Neuronal stem cell (in vitro differentiated cells): ENCODE measurements at regions not wholly inside any gene's neighbourhood (a gene's known extent, or its start where the extent isn't known, plus 50 kb on each side); places are given as distances from the start of the nearest gene placed in this dataset.
"Not testable (repeated sequence)": the region's sequence is repeated elsewhere in the genome, so short reads cannot be mapped to it uniquely, and the experiment has no call there.

Source experiments
- DNase-seq: peaks from one replicate; pipeline ENCODE4 v3.0.0-alpha.2; 2013; ENCODE audit warnings: low spot score
- H2AFZ ChIP-seq: one replicate; pipeline ENCODE4 v1.6.1; 2013; ENCODE audit warnings: mild to moderate bottlenecking, low read length, inconsistent platforms
- H2AK5ac ChIP-seq: 2 replicates; pipeline ENCODE4 v1.6.1; 2013; ENCODE audit warnings: low read depth, mild to moderate bottlenecking, inconsistent platforms, low read length, moderate library complexity, mixed read lengths
- H2BK120ac ChIP-seq: 2 replicates; pipeline ENCODE4 v1.6.1; 2013; ENCODE audit warnings: low read depth, mild to moderate bottlenecking, inconsistent platforms, low read length, moderate library complexity, mixed read lengths
- H2BK12ac ChIP-seq: one replicate; pipeline ENCODE4 v1.6.1; 2013; ENCODE audit warnings: low read length, inconsistent platforms
- H2BK15ac ChIP-seq: 2 replicates; pipeline ENCODE4 v1.6.1; 2013; ENCODE audit warnings: mild to moderate bottlenecking, low read length, inconsistent platforms, mixed read lengths
- H2BK5ac ChIP-seq: one replicate; pipeline ENCODE4 v1.6.1; 2013; ENCODE audit warnings: inconsistent platforms, mild to moderate bottlenecking, low read length, moderate library complexity
- H3K14ac ChIP-seq: one replicate; pipeline ENCODE4 v1.6.1; 2013; ENCODE audit warnings: low read length, inconsistent platforms
- H3K18ac ChIP-seq: 2 replicates; pipeline ENCODE4 v1.6.1; 2013; ENCODE audit warnings: low read length, inconsistent platforms
- H3K23ac ChIP-seq: 2 replicates; pipeline ENCODE4 v1.6.1; 2013; ENCODE audit warnings: low read depth, mild to moderate bottlenecking, mixed read lengths, low read length, inconsistent platforms; ENCODE audit not compliant: poor library complexity
- H3K27ac ChIP-seq: replicated peaks from 3 replicates; pipeline ENCODE4 v1.5.1; 2013; ENCODE audit warnings: low read length, inconsistent platforms
- H3K27me3 ChIP-seq, 3 experiments: 2 replicates each; pipeline ENCODE4 v1.6.1; 2013; ENCODE audit warnings: low read length in 3 of 3, mild to moderate bottlenecking in 2 of 3, inconsistent platforms in 1 of 3, low read depth in 1 of 3, mixed read lengths in 1 of 3, moderate library complexity in 1 of 3; ENCODE audit not compliant: control insufficient read depth in 3 of 3, insufficient read depth in 3 of 3
- H3K36me3 ChIP-seq, 2 donors: replicated peaks in 1 of 2; 2 replicates each; pipeline ENCODE4 v1.6.1; 2013; ENCODE audit warnings: low read length in 2 of 2; ENCODE audit not compliant: control insufficient read depth in 2 of 2, insufficient read depth in 2 of 2
- H3K4ac ChIP-seq: 2 replicates; pipeline ENCODE4 v1.6.1; 2013; ENCODE audit warnings: inconsistent platforms, mild to moderate bottlenecking, low read length, moderate library complexity
- H3K4me1 ChIP-seq, 2 donors: 1 replicate in 1 of 2; 2 replicates in 1 of 2; pipeline ENCODE4 v1.6.1; 2013; ENCODE audit warnings: low read length in 2 of 2, low read depth in 1 of 2; ENCODE audit not compliant: control insufficient read depth in 2 of 2, insufficient read depth in 1 of 2
- H3K4me2 ChIP-seq: one replicate; pipeline ENCODE4 v1.6.1; 2013; ENCODE audit warnings: mild to moderate bottlenecking, low read length, inconsistent platforms; ENCODE audit not compliant: insufficient read depth, poor library complexity, severe bottlenecking
- H3K4me3 ChIP-seq, 2 donors: 2 replicates each; pipeline ENCODE4 v1.5.1; 2013; ENCODE audit warnings: low read length in 2 of 2, mild to moderate bottlenecking in 2 of 2, inconsistent platforms in 1 of 2, moderate library complexity in 1 of 2
- H3K79me1 ChIP-seq: one replicate; pipeline ENCODE4 v1.6.1; 2013; ENCODE audit warnings: low read depth, mild to moderate bottlenecking, inconsistent platforms, low read length, moderate library complexity
- H3K9ac ChIP-seq: one replicate; pipeline ENCODE4 v1.6.1; 2013; ENCODE audit warnings: mild to moderate bottlenecking, low read depth, low read length, inconsistent platforms; ENCODE audit not compliant: poor library complexity
- H3K9me3 ChIP-seq, 2 donors: replicated peaks in 1 of 2; 2 replicates each; pipeline versions ENCODE3 to v1.6.1; 2013; ENCODE audit warnings: low read length in 2 of 2, mild to moderate bottlenecking in 2 of 2, inconsistent platforms in 1 of 2, low read depth in 1 of 2, mixed read lengths in 1 of 2, moderate library complexity in 1 of 2; ENCODE audit not compliant: control insufficient read depth in 2 of 2, insufficient read depth in 1 of 2
- H4K8ac ChIP-seq: one replicate; pipeline ENCODE4 v1.6.1; 2013; ENCODE audit warnings: low read depth, mild to moderate bottlenecking, inconsistent platforms, low read length, moderate library complexity
- H4K91ac ChIP-seq: one replicate; pipeline ENCODE4 v1.6.1; 2013; ENCODE audit warnings: low read length, low read depth, mild to moderate bottlenecking, inconsistent platforms; ENCODE audit not compliant: poor library complexity
- WGBS, 2 donors: extraction: QIAGEN DNeasy Blood & Tissue Kit; methylation state at CpG; one replicate each; pipeline ENCODE4 v1.1.7; 2013; ENCODE audit warnings: missing lambda C conversion rate in 2 of 2, mixed read lengths in 1 of 2; ENCODE audit not compliant: insufficient read length in 2 of 2, insufficient replicate concordance in 1 of 2; ENCODE audit errors: extremely low coverage in 2 of 2; 5-methylcytosine and 5-hydroxymethylcytosine counted together

DNA sequence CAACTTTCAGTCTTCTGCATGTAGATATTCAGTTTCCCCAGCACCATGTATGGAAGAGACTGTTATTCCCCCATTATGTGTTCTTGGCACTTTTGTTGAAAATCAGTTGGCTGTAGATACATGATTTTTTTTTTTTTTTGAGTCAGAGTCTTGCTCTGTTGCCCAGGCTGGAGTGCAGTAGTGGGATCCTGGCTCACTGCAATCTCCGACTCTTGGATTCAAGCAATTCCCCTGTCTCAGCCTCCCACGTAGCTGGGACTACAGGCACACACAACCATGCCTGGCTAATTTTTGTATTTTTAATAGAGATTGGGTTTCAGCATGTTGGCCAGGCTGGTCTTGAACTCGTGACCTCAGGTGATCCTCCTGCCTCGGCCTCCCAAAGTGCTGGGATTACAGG is 201.0 kb upstream of the NMUR2 start:
- not testable (repeated sequence) for H2AK5ac ChIP-seq, H3K9ac ChIP-seq, H2AFZ ChIP-seq, H3K14ac ChIP-seq, H2BK15ac ChIP-seq, H2BK5ac ChIP-seq, H3K4me3 ChIP-seq, H3K27me3 ChIP-seq, H3K4ac ChIP-seq, H3K27ac ChIP-seq, H4K91ac ChIP-seq, DNase-seq, H3K23ac ChIP-seq, H2BK12ac ChIP-seq, H3K36me3 ChIP-seq, H3K9me3 ChIP-seq, H4K8ac ChIP-seq, H3K79me1 ChIP-seq, H2BK120ac ChIP-seq, H3K18ac ChIP-seq, H3K4me2 ChIP-seq
- WGBS, 2 donors = no CpG with 5 or more reads among the region's 4 CpGs
- peaks cover 7 to 17% of the 10 kb centered on the region in 2 donors for H3K4me1 ChIP-seq

DNA sequence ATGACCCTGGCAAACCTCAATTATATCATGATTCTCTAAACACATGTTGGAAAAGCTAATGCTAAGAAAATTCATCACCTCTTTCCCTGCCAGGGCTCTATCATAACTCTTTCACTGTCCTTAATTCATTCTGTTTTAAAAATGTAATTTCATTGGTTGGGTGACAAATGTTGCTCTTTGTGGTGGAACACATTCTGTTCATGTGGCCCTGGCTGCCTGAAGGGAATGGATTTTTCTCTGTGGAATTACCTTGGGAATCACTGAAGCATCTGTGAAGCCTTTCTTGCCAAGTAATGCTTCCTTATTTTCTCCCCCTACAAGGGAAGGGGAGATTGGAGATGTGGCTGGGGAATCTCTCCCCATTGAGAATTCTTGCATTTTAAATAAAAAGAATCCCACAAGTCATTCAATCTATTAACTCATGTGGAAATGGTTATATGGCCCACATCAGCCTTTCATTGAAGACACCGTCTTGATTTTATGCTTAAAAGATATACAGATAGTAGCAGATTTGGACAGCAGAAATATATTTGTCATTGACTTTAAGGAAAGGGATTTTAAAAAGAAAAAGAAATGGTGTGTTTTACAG is 201.8 kb upstream of the NMUR2 start:
- Histone ChIP-seq H4K8ac (no peak overlapping the region), H2BK120ac (no peak overlapping the region), H3K4me1 (peaks cover 5 to 15% of the 10 kb centered on the region in 2 donors), H3K4me2 (no peak overlapping the region), H3K9me3 (no peaks in the 10 kb centered on the region), H2BK12ac (no peak overlapping the region), H3K23ac (no peak overlapping the region), H3K18ac (no peak overlapping the region), H3K27me3 (no peaks in the 10 kb centered on the region), H3K79me1 (no peaks in the 10 kb centered on the region), H3K4me3 (no peak overlapping the region), H3K36me3 (no peaks in the 10 kb centered on the region), H3K9ac (no peak overlapping the region), H2BK15ac (no peak overlapping the region), H4K91ac (no peak overlapping the region), H2BK5ac (no peak overlapping the region), H2AK5ac (no peak overlapping the region), H3K4ac (no peak overlapping the region), H3K14ac (no peak overlapping the region), H3K27ac (peak overlapping the region; percentile 78), H2AFZ (peak overlapping the region; percentile 21)
- DNase-seq = no peak
- no CpG with 5 or more reads among the region's 1 CpG for WGBS, 2 donors

DNA sequence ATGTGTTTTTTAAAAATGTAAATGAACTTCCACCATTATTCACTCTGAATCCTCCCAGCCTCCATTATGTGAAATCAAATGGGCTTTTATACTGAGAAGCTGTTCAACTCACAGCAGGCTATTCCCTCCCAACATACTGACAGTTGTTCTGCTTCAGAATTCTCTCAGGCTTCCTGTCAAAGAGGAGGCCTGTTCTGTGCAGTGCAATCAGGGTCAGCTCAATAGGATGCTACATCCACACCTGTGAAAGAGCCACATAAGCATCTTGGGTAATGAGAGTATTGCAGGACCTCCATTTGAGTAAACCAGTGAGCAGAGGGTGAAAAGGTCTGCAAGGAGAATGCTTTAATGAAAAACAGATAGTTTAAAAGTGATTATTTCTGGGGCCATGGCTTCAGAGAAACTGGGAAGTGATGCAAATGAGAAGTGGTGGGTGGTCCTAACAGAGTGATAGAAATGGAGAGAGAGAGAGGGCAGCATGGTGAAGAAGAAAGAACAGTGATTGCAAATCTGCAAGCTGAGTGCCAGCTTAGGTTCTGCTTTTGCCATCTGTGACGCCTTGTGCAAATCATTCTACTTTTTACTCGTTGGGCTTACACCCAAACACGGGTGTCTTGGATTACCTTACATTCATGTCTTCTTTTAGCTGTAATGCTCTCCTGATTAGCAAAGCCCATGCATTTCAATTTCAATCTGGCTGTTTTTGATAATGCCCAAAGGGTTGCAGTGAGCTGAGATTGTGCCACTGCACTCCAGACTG is 202.5 kb upstream of the NMUR2 start:
- Histone ChIP-seq H2BK12ac (no peak overlapping the region), H2BK120ac (no peak overlapping the region), H2AK5ac (no peak overlapping the region), H3K79me1 (no peaks in the 10 kb centered on the region), H3K14ac (no peak overlapping the region), H3K4me1 (peaks cover 5 to 15% of the 10 kb centered on the region in 2 donors), H2BK5ac (no peak overlapping the region), H3K4me2 (no peak overlapping the region), H3K18ac (no peak overlapping the region), H3K9ac (no peak overlapping the region), H3K23ac (no peak overlapping the region), H2BK15ac (no peak overlapping the region), H3K9me3 (no peaks in the 10 kb centered on the region), H3K4ac (no peak overlapping the region), H4K91ac (no peak overlapping the region), H2AFZ (peak overlapping the region; percentile 21), H4K8ac (no peak overlapping the region), H3K4me3 (no peak overlapping the region), H3K27ac (peak overlapping the region; percentile 80), H3K27me3 (no peaks in the 10 kb centered on the region), H3K36me3 (no peaks in the 10 kb centered on the region)
- WGBS, 2 donors = no CpG with 5 or more reads among the region's 3 CpGs
- DNase-seq = peak; percentile 58

DNA sequence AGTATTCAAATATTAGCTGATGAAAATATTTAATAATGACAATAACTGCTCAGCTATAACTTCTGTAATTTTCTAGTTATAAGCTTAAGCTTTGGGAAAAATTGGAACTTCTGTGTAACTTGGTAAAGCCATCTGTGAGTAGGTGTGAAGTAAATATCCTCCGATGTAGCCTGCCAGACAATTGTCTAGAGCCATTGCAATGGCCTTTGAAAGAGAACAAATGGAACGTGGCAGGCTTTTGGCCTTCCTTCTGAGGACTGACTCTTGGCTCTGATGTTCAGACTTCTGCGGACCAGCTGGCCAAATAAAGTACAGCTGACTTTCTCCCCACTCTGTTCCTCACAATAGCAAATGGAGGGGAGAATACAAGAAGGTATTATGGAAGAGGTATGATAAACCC is 203.4 kb upstream of the NMUR2 start:
- no peak overlapping the region for H2BK120ac ChIP-seq
- H2BK5ac ChIP-seq = no peak overlapping the region
- no peak overlapping the region for H3K4me2 ChIP-seq
- H4K91ac ChIP-seq = no peak overlapping the region
- H2BK12ac ChIP-seq = no peak overlapping the region
- H2AFZ ChIP-seq = peak overlapping the region; percentile 36
- H3K9ac ChIP-seq = no peak overlapping the region
- H3K14ac ChIP-seq = no peak overlapping the region
- H3K4ac ChIP-seq = no peak overlapping the region
- no peaks in the 10 kb centered on the region for H3K36me3 ChIP-seq
- H3K9me3 ChIP-seq = no peaks in the 10 kb centered on the region
- no peak overlapping the region for H3K18ac ChIP-seq
- no peak overlapping the region for H2BK15ac ChIP-seq
- DNase-seq = no peak
- no peaks in the 10 kb centered on the region for H3K79me1 ChIP-seq
- WGBS, 2 donors = no CpG with 5 or more reads among the region's 3 CpGs
- no peak overlapping the region for H3K27ac ChIP-seq
- no peak overlapping the region for H3K23ac ChIP-seq
- H3K4me3 ChIP-seq = no peak overlapping the region
- H3K27me3 ChIP-seq = no peaks in the 10 kb centered on the region
- no peak overlapping the region for H4K8ac ChIP-seq
- H2AK5ac ChIP-seq = no peak overlapping the region
- H3K4me1 ChIP-seq = peaks cover 5 to 15% of the 10 kb centered on the region in 2 donors
